A549 (cell line): ENCODE measurements at regions not wholly inside any gene's neighbourhood (a gene's known extent, or its start where the extent isn't known, plus 50 kb on each side); places are given as distances from the start of the nearest gene placed in this dataset.

Source experiments
- ATAC-seq, 2 experiments: fragments of 200-7000 bp in 1 of 2; fragments of >200 bp in 1 of 2; cut with Nextera tagmentation in 1 of 2; cut with Tn5 transposase in 1 of 2; 3 replicates each; pipeline versions ENCODE4 v1.8.0 to v1.9.1; 2018 to 2020; ENCODE audit warnings: mild to moderate bottlenecking in 1 of 2, moderate library complexity in 1 of 2
- CTCF ChIA-PET: fragments of 300-600 bp; sonication (Branson Sonifier 250); formaldehyde crosslinking; extraction: SDS; loops from one replicate; lab custom pipeline; 2021; ENCODE audit warnings: antibody characterized with exemption, inconsistent platforms; lab: Yijun Ruan, JAX
- POLR2A ChIA-PET: fragments of 350-600 bp; formaldehyde crosslinking; extraction: SDS; loops from one replicate; lab custom pipeline; 2021; ENCODE audit warnings: antibody characterized with exemption, inconsistent platforms; lab: Yijun Ruan, JAX
- DNase-seq, 2 experiments: peaks; one replicate each; pipeline versions ENCODE4 v3.0.0 to v3.0.0-alpha.2; 2011 to 2016; ENCODE audit warnings: low read depth in 1 of 2, low spot score in 1 of 2
- FAIRE-seq: peaks from 2 replicates; lab custom pipeline; 2011; peaks lifted over from hg19 to GRCh38; lab: Jason Lieb, UNC
- H3K27ac ChIP-seq, 2 experiments: fragments of >200 bp; sonication (Bioruptor Twin); formaldehyde crosslinking; 3 replicates each; pipeline ENCODE4 v1.5.1; 2016 to 2017
- H3K4me1 ChIP-seq: fragments of >200 bp; sonication (Bioruptor Twin); formaldehyde crosslinking; 3 replicates; pipeline ENCODE4 v1.6.1; 2016
- H3K4me2 ChIP-seq: fragments of >200 bp; sonication (Bioruptor Twin); formaldehyde crosslinking; 3 replicates; pipeline ENCODE4 v1.6.1; 2016
- H3K4me3 ChIP-seq: fragments of >200 bp; sonication (Bioruptor Twin); formaldehyde crosslinking; 3 replicates; pipeline ENCODE4 v1.5.1; 2016
- H3K9me3 ChIP-seq: fragments of >200 bp; sonication (Bioruptor Twin); formaldehyde crosslinking; 3 replicates; pipeline ENCODE4 v1.6.1; 2016
- CBX2 ChIP-seq: fragments of 200-600 bp; sonication (generic); IDR thresholded peaks from 2 replicates; pipeline ENCODE4 v1.6.1; 2016; ENCODE audit warnings: low read depth, mild to moderate bottlenecking, borderline replicate concordance
- CHD2 ChIP-seq: fragments of 150-350 bp; IDR thresholded peaks from 2 replicates; pipeline ENCODE4 v1.6.1; 2014; ENCODE audit warnings: low read length; ENCODE audit not compliant: partially characterized antibody
- CHD4 ChIP-seq: fragments of 200-600 bp; sonication (generic); IDR thresholded peaks from 2 replicates; pipeline ENCODE4 v1.6.1; 2016; ENCODE audit warnings: antibody characterized with exemption, mild to moderate bottlenecking, borderline replicate concordance
- EP300 ChIP-seq, 2 experiments: fragments of >200 bp; sonication (Bioruptor Twin); formaldehyde crosslinking; IDR thresholded peaks; 2 replicates in 1 of 2; 3 replicates in 1 of 2; pipeline ENCODE4 v1.6.1; 2016 to 2017
- ESRRA ChIP-seq: fragments of 150-350 bp; IDR thresholded peaks from 2 replicates; pipeline ENCODE4 v1.6.1; 2014; ENCODE audit warnings: mild to moderate bottlenecking, low read length, borderline replicate concordance
- FOSB ChIP-seq: fragments of 250-450 bp; sonication (Bioruptor Pico); IDR thresholded peaks from 2 replicates; pipeline ENCODE4 v1.5.0; 2020; ENCODE audit warnings: mild to moderate bottlenecking, moderate library complexity
- FOSL2 ChIP-seq, 2 experiments: fragments of 450-650 bp in 1 of 2; fragments of >200 bp in 1 of 2; sonication (Bioruptor Twin) in 1 of 2; formaldehyde crosslinking; IDR thresholded peaks; 2 replicates each; pipeline versions ENCODE4 v1.5.0 to v1.6.1; 2016 to 2020; ENCODE audit warnings: mild to moderate bottlenecking in 1 of 2, moderate library complexity in 1 of 2
- KDM1A ChIP-seq: fragments of 200-600 bp; sonication (generic); IDR thresholded peaks from 2 replicates; pipeline ENCODE4 v1.6.1; 2016; ENCODE audit warnings: low read depth, mild to moderate bottlenecking
- MAFK ChIP-seq: fragments of 450-650 bp; IDR thresholded peaks from 2 replicates; pipeline ENCODE4 v1.6.1; 2014; ENCODE audit not compliant: partially characterized antibody
- NPAS2 ChIP-seq: fragments of 250-450 bp; sonication (Bioruptor Pico); IDR thresholded peaks from 2 replicates; pipeline ENCODE4 v1.8.0; 2022; ENCODE audit warnings: mild to moderate bottlenecking, moderate library complexity, borderline replicate concordance
- PHF8 ChIP-seq: fragments of 200-600 bp; sonication (generic); IDR thresholded peaks from 2 replicates; pipeline ENCODE4 v1.6.1; 2016; ENCODE audit warnings: low read depth, mild to moderate bottlenecking, antibody characterized with exemption, moderate library complexity, borderline replicate concordance
- RFX5 ChIP-seq: fragments of 450-650 bp; IDR thresholded peaks from 2 replicates; pipeline ENCODE4 v1.7.1; 2014; ENCODE audit warnings: antibody characterized with exemption, mild to moderate bottlenecking, moderate library complexity
- SMC3 ChIP-seq: fragments of >200 bp; sonication (Bioruptor Twin); formaldehyde crosslinking; IDR thresholded peaks from 3 replicates; pipeline ENCODE4 v1.6.1; 2018; ENCODE audit warnings: inconsistent platforms
- ZC3H11A ChIP-seq: fragments of 450-650 bp; IDR thresholded peaks from 2 replicates; pipeline ENCODE4 v1.6.1; 2014; ENCODE audit warnings: antibody characterized with exemption, mild to moderate bottlenecking
- ZFP36 ChIP-seq: fragments of 450-650 bp; IDR thresholded peaks from 2 replicates; pipeline ENCODE4 v1.6.1; 2014; ENCODE audit warnings: borderline replicate concordance; ENCODE audit not compliant: partially characterized antibody
- ZSCAN20 ChIP-seq: fragments of 250-450 bp; sonication (Bioruptor Pico); IDR thresholded peaks from 2 replicates; pipeline ENCODE4 v1.8.0; 2022; ENCODE audit warnings: mild to moderate bottlenecking, moderate library complexity
- WGBS: methylation state at CpG from one replicate; pipeline ENCODE4 v1.1.6; 2017; ENCODE audit errors: missing lambda C conversion rate; 5-methylcytosine and 5-hydroxymethylcytosine counted together
- TF ChIP-seq, protein P1 (sequence below): fragments of >200 bp; sonication (Bioruptor Twin); formaldehyde crosslinking; IDR thresholded peaks from 3 replicates; pipeline ENCODE4 v1.6.1; 2016
- TF ChIP-seq, protein P2 (sequence below): fragments of 200-600 bp; sonication (generic); IDR thresholded peaks from 2 replicates; pipeline ENCODE4 v1.6.1; 2016; ENCODE audit warnings: antibody characterized with exemption, mild to moderate bottlenecking, moderate library complexity
- TF ChIP-seq, protein P3 (sequence below): fragments of >200 bp; sonication (Bioruptor Twin); formaldehyde crosslinking; IDR thresholded peaks from 2 replicates; pipeline ENCODE4 v1.6.1; 2016
- TF ChIP-seq, protein P4 (sequence below): IDR thresholded peaks from 2 replicates; pipeline ENCODE4 v1.6.1; 2012

DNA sequence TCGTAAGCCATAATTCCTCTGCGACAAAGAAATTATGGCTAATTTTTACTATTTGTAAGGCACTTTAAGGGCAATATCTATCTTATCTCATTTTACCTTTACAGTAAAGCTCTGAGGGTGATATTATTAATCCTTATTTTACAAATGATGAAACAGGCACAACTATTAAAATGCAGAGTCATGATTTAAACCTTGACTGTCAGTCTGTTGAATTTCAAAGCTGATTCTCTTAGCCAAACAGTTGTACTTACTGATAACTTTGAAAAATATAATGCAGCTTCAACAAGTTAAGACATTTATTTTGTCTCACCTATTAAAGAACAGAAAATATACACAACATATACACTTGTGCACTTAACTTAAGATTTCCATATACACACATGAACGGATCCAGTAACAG, 88.2 kb downstream of the SMPDL3A start:
- POLR2A ChIA-PET, result no interaction called here
- ATAC-seq (no peak), DNase-seq (no peak), FAIRE-seq (no peak)
- peak; percentile 48 for TF ChIP-seq MAFK
- TF ChIP-seq FOSL2 (IDR thresholded peaks at IDR 0.05), result no peak
- no peak for TF ChIP-seq FOSL2 (CRISPR knock-in tag; IDR thresholded peaks at IDR 0.05)
- no peak overlapping the region for H3K27ac ChIP-seq
- H3K4me2 ChIP-seq, result no peak overlapping the region
- no peaks in the 10 kb centered on the region for H3K9me3 ChIP-seq
- CTCF ChIA-PET, result interaction anchor here (1.2 kb wide), 1 partner anchor 8 kb away, joined by 3 read pairs; no protein-coding TSS in a partner anchor
- peaks cover 7% of the 10 kb centered on the region for H3K4me1 ChIP-seq
- H3K4me3 ChIP-seq, result no peak overlapping the region
- WGBS, result 78% methylated on average over 3 of the region's 3 CpGs

DNA sequence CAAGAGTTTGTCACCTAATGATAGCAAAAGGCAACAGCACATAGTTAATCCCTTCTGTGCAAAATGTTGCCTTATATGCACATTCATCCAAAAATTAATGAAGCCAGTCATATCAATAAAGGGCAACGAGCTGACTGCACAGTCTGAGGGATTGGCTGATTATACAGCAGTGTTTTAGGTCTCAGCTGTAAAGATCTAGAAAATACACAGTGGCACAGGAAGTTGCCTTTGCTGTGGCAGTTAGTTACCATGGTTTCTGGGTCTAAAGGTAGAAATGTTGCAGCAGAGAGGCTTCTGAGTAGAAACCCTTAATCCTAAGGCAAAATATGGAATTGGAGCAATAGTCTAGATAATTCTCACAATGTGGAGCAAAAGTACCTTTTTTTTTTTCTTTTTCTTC, 89.7 kb downstream of the SMPDL3A start:
- no peaks in the 10 kb centered on the region for H3K9me3 ChIP-seq
- POLR2A ChIA-PET, result no interaction called here
- no peak overlapping the region for H3K4me2 ChIP-seq
- FAIRE-seq, result no peak
- 0% methylated on average over 1 of the region's 1 CpG for WGBS
- no peak overlapping the region for H3K4me3 ChIP-seq
- no peaks in the 10 kb centered on the region for H3K4me1 ChIP-seq
- H3K27ac ChIP-seq, result no peak overlapping the region
- DNase-seq, result no peak
- TF ChIP-seq ZSCAN20 (CRISPR knock-in tag) (no peak), CBX2 (no peak), ZC3H11A (no peak), CHD2 (no peak), EP300 (IDR thresholded peaks at IDR 0.05) (no peak), PHF8 (no peak), FOSB (CRISPR knock-in tag) (no peak), CHD4 (no peak), ESRRA (no peak), KDM1A (no peak), NPAS2 (no peak), SMC3 (no peak), ZFP36 (no peak)
- TF ChIP-seq, protein P1, sequence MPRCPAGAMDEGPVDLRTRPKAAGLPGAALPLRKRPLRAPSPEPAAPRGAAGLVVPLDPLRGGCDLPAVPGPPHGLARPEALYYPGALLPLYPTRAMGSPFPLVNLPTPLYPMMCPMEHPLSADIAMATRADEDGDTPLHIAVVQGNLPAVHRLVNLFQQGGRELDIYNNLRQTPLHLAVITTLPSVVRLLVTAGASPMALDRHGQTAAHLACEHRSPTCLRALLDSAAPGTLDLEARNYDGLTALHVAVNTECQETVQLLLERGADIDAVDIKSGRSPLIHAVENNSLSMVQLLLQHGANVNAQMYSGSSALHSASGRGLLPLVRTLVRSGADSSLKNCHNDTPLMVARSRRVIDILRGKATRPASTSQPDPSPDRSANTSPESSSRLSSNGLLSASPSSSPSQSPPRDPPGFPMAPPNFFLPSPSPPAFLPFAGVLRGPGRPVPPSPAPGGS, result no peak
- TF ChIP-seq, protein P2, sequence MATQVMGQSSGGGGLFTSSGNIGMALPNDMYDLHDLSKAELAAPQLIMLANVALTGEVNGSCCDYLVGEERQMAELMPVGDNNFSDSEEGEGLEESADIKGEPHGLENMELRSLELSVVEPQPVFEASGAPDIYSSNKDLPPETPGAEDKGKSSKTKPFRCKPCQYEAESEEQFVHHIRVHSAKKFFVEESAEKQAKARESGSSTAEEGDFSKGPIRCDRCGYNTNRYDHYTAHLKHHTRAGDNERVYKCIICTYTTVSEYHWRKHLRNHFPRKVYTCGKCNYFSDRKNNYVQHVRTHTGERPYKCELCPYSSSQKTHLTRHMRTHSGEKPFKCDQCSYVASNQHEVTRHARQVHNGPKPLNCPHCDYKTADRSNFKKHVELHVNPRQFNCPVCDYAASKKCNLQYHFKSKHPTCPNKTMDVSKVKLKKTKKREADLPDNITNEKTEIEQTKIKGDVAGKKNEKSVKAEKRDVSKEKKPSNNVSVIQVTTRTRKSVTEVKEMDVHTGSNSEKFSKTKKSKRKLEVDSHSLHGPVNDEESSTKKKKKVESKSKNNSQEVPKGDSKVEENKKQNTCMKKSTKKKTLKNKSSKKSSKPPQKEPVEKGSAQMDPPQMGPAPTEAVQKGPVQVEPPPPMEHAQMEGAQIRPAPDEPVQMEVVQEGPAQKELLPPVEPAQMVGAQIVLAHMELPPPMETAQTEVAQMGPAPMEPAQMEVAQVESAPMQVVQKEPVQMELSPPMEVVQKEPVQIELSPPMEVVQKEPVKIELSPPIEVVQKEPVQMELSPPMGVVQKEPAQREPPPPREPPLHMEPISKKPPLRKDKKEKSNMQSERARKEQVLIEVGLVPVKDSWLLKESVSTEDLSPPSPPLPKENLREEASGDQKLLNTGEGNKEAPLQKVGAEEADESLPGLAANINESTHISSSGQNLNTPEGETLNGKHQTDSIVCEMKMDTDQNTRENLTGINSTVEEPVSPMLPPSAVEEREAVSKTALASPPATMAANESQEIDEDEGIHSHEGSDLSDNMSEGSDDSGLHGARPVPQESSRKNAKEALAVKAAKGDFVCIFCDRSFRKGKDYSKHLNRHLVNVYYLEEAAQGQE, result no peak
- TF ChIP-seq, protein P3, sequence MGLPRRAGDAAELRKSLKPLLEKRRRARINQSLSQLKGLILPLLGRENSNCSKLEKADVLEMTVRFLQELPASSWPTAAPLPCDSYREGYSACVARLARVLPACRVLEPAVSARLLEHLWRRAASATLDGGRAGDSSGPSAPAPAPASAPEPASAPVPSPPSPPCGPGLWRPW, result no peak
- no peak for ATAC-seq
- CTCF ChIA-PET, result no interaction called here

DNA sequence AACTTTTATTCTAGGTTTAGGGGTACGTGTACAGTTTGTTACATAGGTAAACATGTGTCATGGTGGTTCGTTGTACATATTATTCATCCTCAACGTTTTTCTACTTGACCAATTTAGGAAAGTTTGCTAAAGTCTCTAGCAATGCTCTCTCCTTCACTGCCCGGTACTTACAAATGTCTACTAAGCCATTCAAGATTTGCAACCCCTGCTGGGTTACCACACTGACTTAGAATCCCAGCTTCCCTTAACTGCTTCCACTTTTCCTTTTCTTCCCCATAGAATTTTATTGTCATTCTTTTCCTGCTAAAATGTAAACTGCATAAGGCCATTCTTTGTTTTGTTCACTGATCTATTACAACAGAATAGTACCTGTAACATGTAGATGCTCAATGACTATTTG, 97.4 kb downstream of the SMPDL3A start:
- no peak for TF ChIP-seq RFX5
- TF ChIP-seq, protein P4, sequence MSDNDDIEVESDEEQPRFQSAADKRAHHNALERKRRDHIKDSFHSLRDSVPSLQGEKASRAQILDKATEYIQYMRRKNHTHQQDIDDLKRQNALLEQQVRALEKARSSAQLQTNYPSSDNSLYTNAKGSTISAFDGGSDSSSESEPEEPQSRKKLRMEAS, result no peak
- TF ChIP-seq ESRRA, result no peak
- TF ChIP-seq ZSCAN20 (CRISPR knock-in tag), result no peak
- TF ChIP-seq, all 56 proteins: peak for 0
- Histone ChIP-seq H3K9me3 (no peaks in the 10 kb centered on the region), H3K4me1 (no peaks in the 10 kb centered on the region), H3K27ac (no peak overlapping the region), H3K4me3 (no peak overlapping the region), H3K4me2 (no peak overlapping the region)
- FAIRE-seq, result no peak
- CTCF ChIA-PET, result no interaction called here
- no peak for DNase-seq
- POLR2A ChIA-PET, result no interaction called here
- ATAC-seq, result no peak
- 24% methylated on average over 4 of the region's 4 CpGs for WGBS
